ENCODE measurements at regions not wholly inside any gene's neighbourhood (a gene's known extent, or its start where the extent isn't known, plus 50 kb on each side); places are given as distances from the start of the nearest gene placed in this dataset.

GRCh38 chr4:155529272-155529671 lies 137.4 kb upstream of the GUCY1A1 start:
- Histone ChIP-seq H3K27ac (peak overlapping the region; percentile 62; the same call in 1 of the 2 replicates), H3K4me2 (no peak overlapping the region), H3K4me3 (no peak overlapping the region), H2AFZ (0 out of 2 replicates have a peak overlapping the region, but pooled peaks have one; percentile 27), H4K20me1 (ENCODE audit: insufficient read depth) (no peaks in the 10 kb centered on the region), H3K27me3 (ENCODE audit: insufficient read depth, low read depth) (no peaks in the 10 kb centered on the region), H3K9me2 (ENCODE audit: insufficient read depth) (no peaks in the 10 kb centered on the region), H3K36me3 (ENCODE audit: low read depth) (no peaks in the 10 kb centered on the region), H3K4me1 (replicated peaks; ENCODE audit: insufficient read depth) (peaks cover 11% of the 10 kb centered on the region; the same call in 1 of the 2 replicates), H3F3A (ENCODE audit: insufficient read depth, low read depth) (no peaks in the 10 kb centered on the region), H3K9me3 (ENCODE audit: insufficient read depth, low read depth) (no peaks in the 10 kb centered on the region), H3K79me2 (ENCODE audit: low read depth) (no peaks in the 10 kb centered on the region)
- peak in 1 of 2 experiments; percentile 6 for DNase-seq
- BruUV-seq (replicated peaks), result no TSS peak
- intact Hi-C loops (cut with micrococcal nuclease; ENCODE audit: unreplicated experiment), result loop anchor here (1.0 kb wide), 1 partner anchor 258 kb away; no protein-coding TSS in a partner anchor
- ChIA-PET POLR2A (ENCODE audit: unreplicated experiment) (no interaction called here), CTCF (interaction anchor here (0.7 kb wide), 1 partner anchor 156 kb away, joined by 4 read pairs; no protein-coding TSS in a partner anchor)
- no peak for TF ChIP-seq EZH2 (IDR thresholded peaks at IDR 0.05; ENCODE audit: low read depth)
- TF ChIP-seq CTCF (conservative IDR thresholded peaks at IDR 0.05), result no peak

GRCh38 chr4:155526452-155527169 lies 140.0 kb upstream of the GUCY1A1 start:
- Histone ChIP-seq H3K27ac (no peak overlapping the region), H3K36me3 (ENCODE audit: low read depth) (no peaks in the 10 kb centered on the region), H3K27me3 (ENCODE audit: insufficient read depth, low read depth) (no peaks in the 10 kb centered on the region), H3K9me2 (ENCODE audit: insufficient read depth) (no peaks in the 10 kb centered on the region), H3K4me1 (replicated peaks; ENCODE audit: insufficient read depth) (peaks cover 11% of the 10 kb centered on the region; the same call in 1 of the 2 replicates), H3F3A (ENCODE audit: insufficient read depth, low read depth) (no peaks in the 10 kb centered on the region), H3K4me3 (no peak overlapping the region), H4K20me1 (ENCODE audit: insufficient read depth) (no peaks in the 10 kb centered on the region), H2AFZ (no peak overlapping the region), H3K79me2 (ENCODE audit: low read depth) (no peaks in the 10 kb centered on the region), H3K9me3 (ENCODE audit: insufficient read depth, low read depth) (no peaks in the 10 kb centered on the region), H3K4me2 (no peak overlapping the region)
- ChIA-PET CTCF (no interaction called here), POLR2A (ENCODE audit: unreplicated experiment) (no interaction called here)
- TF ChIP-seq CTCF (conservative IDR thresholded peaks at IDR 0.05) (no peak), EZH2 (IDR thresholded peaks at IDR 0.05; ENCODE audit: low read depth) (no peak)
- intact Hi-C loops (cut with micrococcal nuclease; ENCODE audit: unreplicated experiment), result no loop called here
- BruUV-seq (replicated peaks), result no TSS peak
- no peak for DNase-seq

- H3F3A ChIP-seq (ENCODE audit: insufficient read depth, low read depth), result no peaks in the 10 kb centered on the region
- H4K20me1 ChIP-seq (ENCODE audit: insufficient read depth), result no peaks in the 10 kb centered on the region
- H3K9me3 ChIP-seq (ENCODE audit: insufficient read depth, low read depth), result no peaks in the 10 kb centered on the region
- no peaks in the 10 kb centered on the region for H3K36me3 ChIP-seq (ENCODE audit: low read depth)
- H3K27me3 ChIP-seq (ENCODE audit: insufficient read depth, low read depth), result no peaks in the 10 kb centered on the region
- CTCF ChIA-PET, result no interaction called here
- no peak for TF ChIP-seq EZH2 (IDR thresholded peaks at IDR 0.05; ENCODE audit: low read depth)
- no peak for TF ChIP-seq CTCF (conservative IDR thresholded peaks at IDR 0.05)
- H2AFZ ChIP-seq, result no peak overlapping the region
- no peak overlapping the region for H3K4me2 ChIP-seq
- no peak overlapping the region for H3K27ac ChIP-seq
- no peaks in the 10 kb centered on the region for H3K9me2 ChIP-seq (ENCODE audit: insufficient read depth)
- intact Hi-C loops (cut with micrococcal nuclease; ENCODE audit: unreplicated experiment), result no loop called here
- BruUV-seq (replicated peaks), result no TSS peak
- DNase-seq, result no peak
- POLR2A ChIA-PET (ENCODE audit: unreplicated experiment), result no interaction called here
- H3K4me1 ChIP-seq (replicated peaks; ENCODE audit: insufficient read depth), result peaks cover 2% of the 10 kb centered on the region; the same call in 1 of the 2 replicates
- H3K79me2 ChIP-seq (ENCODE audit: low read depth), result no peaks in the 10 kb centered on the region
- H3K4me3 ChIP-seq, result no peak overlapping the region
These were observed 141.7 kb upstream of the GUCY1A1 start for GRCh38 chr4:155524926-155525455.
